ENCODE measurements at regions not wholly inside any gene's neighbourhood (a gene's known extent, or its start where the extent isn't known, plus 50 kb on each side); places are given as distances from the start of the nearest gene placed in this dataset.

DNA sequence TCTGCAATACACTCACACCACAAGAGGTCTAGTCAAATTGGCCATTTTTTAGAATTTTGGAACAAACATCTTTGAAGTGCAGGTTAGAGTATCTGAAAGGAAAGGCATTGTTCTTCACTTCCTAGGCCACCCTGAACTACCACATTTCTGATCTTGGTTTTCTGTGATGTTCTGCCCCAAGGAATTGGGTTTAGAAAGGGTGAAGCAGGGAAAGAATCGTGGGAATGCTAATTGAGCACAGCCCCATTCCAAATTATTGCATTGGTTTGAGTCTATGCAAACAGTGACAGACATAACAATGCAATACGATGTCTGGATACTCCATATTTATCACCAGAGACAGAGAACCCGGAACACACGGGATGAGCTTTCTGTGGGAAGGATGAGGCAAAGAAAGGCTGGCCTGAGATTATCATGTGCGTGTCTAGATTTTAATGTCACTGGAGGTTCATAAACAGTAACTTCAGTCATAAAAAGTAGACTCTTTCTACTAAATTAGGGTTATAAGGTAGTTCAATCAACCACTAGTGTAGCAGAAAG is 195.3 kb upstream of the BLID start:
- 90 to 95% methylated on average over 5 of the region's 5 CpGs for WGBS, 2 donors
- H3K27me3 ChIP-seq: no peaks in the 10 kb centered on the region
- intact Hi-C loops (cut with DNase I; ENCODE audit: low total_unique reads): no loop called here
- H3K4me1 ChIP-seq: no peaks in the 10 kb centered on the region
- H3K27ac ChIP-seq: no peak overlapping the region
- DNase-seq: no peak
- H3K36me3 ChIP-seq (ENCODE audit: low read depth, missing control alignments): no peaks in the 10 kb centered on the region
- TF ChIP-seq, protein P1, sequence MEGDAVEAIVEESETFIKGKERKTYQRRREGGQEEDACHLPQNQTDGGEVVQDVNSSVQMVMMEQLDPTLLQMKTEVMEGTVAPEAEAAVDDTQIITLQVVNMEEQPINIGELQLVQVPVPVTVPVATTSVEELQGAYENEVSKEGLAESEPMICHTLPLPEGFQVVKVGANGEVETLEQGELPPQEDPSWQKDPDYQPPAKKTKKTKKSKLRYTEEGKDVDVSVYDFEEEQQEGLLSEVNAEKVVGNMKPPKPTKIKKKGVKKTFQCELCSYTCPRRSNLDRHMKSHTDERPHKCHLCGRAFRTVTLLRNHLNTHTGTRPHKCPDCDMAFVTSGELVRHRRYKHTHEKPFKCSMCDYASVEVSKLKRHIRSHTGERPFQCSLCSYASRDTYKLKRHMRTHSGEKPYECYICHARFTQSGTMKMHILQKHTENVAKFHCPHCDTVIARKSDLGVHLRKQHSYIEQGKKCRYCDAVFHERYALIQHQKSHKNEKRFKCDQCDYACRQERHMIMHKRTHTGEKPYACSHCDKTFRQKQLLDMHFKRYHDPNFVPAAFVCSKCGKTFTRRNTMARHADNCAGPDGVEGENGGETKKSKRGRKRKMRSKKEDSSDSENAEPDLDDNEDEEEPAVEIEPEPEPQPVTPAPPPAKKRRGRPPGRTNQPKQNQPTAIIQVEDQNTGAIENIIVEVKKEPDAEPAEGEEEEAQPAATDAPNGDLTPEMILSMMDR (IDR thresholded peaks at IDR 0.05): no peak
- no peak for TF ChIP-seq POLR2A (IDR thresholded peaks at IDR 0.05)
- no peak overlapping the region for H3K4me3 ChIP-seq
- H3K9me3 ChIP-seq: no peaks in the 10 kb centered on the region

DNA sequence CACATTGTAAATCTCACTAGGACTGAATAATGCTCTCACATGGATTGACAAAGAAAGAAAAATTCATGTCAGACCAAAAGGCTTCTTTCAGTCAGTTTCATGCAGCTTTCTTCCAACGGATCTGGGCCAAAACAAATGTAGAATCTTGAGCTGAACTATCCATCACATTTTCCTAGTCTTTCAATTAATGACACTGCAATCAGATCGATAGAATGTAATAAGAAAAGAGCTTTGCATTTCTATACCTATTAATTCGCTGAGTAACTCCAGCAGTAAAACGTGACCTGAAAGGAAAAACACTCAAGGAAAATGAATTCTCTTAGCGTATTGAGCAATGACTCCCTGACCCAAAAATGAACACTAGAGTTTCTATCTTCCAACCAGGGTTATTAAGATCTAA is 194.8 kb upstream of the BLID start:
- Histone ChIP-seq H3K4me3 (no peak overlapping the region), H3K4me1 (peaks cover 2% of the 10 kb centered on the region), H3K9me3 (no peaks in the 10 kb centered on the region), H3K27ac (no peak overlapping the region), H3K27me3 (no peaks in the 10 kb centered on the region), H3K36me3 (ENCODE audit: low read depth, missing control alignments) (no peaks in the 10 kb centered on the region)
- intact Hi-C loops (cut with DNase I; ENCODE audit: low total_unique reads): no loop called here
- 72 to 78% methylated on average over 5 of the region's 5 CpGs for WGBS, 2 donors
- DNase-seq: no peak
- TF ChIP-seq POLR2A (IDR thresholded peaks at IDR 0.05): no peak
- TF ChIP-seq, protein P1 (IDR thresholded peaks at IDR 0.05): no peak

GRCh38 chr11:122309262-122309925 is 193.4 kb upstream of the BLID start:
- H3K27ac ChIP-seq: no peak overlapping the region
- WGBS, 2 donors: 66 to 68% methylated on average over 17 of the region's 17 CpGs
- no peaks in the 10 kb centered on the region for H3K27me3 ChIP-seq
- H3K36me3 ChIP-seq (ENCODE audit: low read depth, missing control alignments): no peaks in the 10 kb centered on the region
- no peak for DNase-seq
- TF ChIP-seq, protein P1 (IDR thresholded peaks at IDR 0.05): no peak
- TF ChIP-seq POLR2A (IDR thresholded peaks at IDR 0.05): no peak
- H3K4me1 ChIP-seq: peaks cover 11% of the 10 kb centered on the region
- no peak overlapping the region for H3K4me3 ChIP-seq
- intact Hi-C loops (cut with DNase I; ENCODE audit: low total_unique reads): no loop called here
- no peaks in the 10 kb centered on the region for H3K9me3 ChIP-seq

GRCh38 chr11:122308226-122308625 is 192.2 kb upstream of the BLID start:
- Histone ChIP-seq H3K27me3 (no peaks in the 10 kb centered on the region), H3K4me1 (peaks cover 12% of the 10 kb centered on the region), H3K9me3 (no peaks in the 10 kb centered on the region), H3K4me3 (no peak overlapping the region), H3K27ac (no peak overlapping the region), H3K36me3 (ENCODE audit: low read depth, missing control alignments) (no peaks in the 10 kb centered on the region)
- TF ChIP-seq, protein P1 (IDR thresholded peaks at IDR 0.05): no peak
- TF ChIP-seq POLR2A (IDR thresholded peaks at IDR 0.05): no peak
- 69 to 76% methylated on average over 4 of the region's 4 CpGs for WGBS, 2 donors
- no peak for DNase-seq
- intact Hi-C loops (cut with DNase I; ENCODE audit: low total_unique reads): no loop called here

Measured in testis (tissue), 2 donors.